H1 (cell line): ENCODE measurements at regions not wholly inside any gene's neighbourhood (a gene's known extent, or its start where the extent isn't known, plus 50 kb on each side); places are given as distances from the start of the nearest gene placed in this dataset.

ENCODE experiments used
- CTCF ChIA-PET: fragments of 300-600 bp; sonication (Branson Sonifier 250); formaldehyde crosslinking; loops from one replicate; lab custom pipeline; 2021; ENCODE audit not compliant: partially characterized antibody; lab: Charles Lee
- POLR2A ChIA-PET: fragments of 300-600 bp; sonication (Branson Sonifier 250); formaldehyde crosslinking; loops from one replicate; lab custom pipeline; 2021; ENCODE audit warnings: inconsistent platforms; ENCODE audit not compliant: partially characterized antibody; lab: Charles Lee
- DNase-seq, 2 experiments: peaks; one replicate each; pipeline versions ENCODE4 v3.0.0 to v3.0.0-alpha.2; 2010 to 2022; ENCODE audit warnings: low spot score in 2 of 2, low read depth in 1 of 2, mixed read lengths in 1 of 2
- FAIRE-seq: peaks from 2 replicates; lab custom pipeline; 2011; peaks lifted over from hg19 to GRCh38; lab: Jason Lieb, UNC
- H2AFZ ChIP-seq: 2 replicates; pipeline ENCODE4 v1.8.1; 2012; ENCODE audit warnings: low read length, inconsistent platforms
- H2AK5ac ChIP-seq: 2 replicates; pipeline ENCODE4 v1.6.1; 2013; ENCODE audit warnings: low read depth, low read length
- H2BK120ac ChIP-seq: replicated peaks from 2 replicates; pipeline ENCODE3; 2013; ENCODE audit warnings: low read depth, low read length, inconsistent platforms
- H2BK12ac ChIP-seq: 2 replicates; pipeline ENCODE4 v1.6.1; 2013; ENCODE audit warnings: low read depth, low read length
- H2BK15ac ChIP-seq: 2 replicates; pipeline ENCODE4 v1.6.1; 2013; ENCODE audit warnings: low read length
- H2BK20ac ChIP-seq: 2 replicates; pipeline ENCODE4 v1.6.1; 2013; ENCODE audit warnings: low read length
- H2BK5ac ChIP-seq: 2 replicates; pipeline ENCODE4 v1.6.1; 2013; ENCODE audit warnings: low read depth, low read length
- H3K14ac ChIP-seq: 2 replicates; pipeline ENCODE4 v1.6.1; 2013; ENCODE audit warnings: inconsistent platforms; ENCODE audit not compliant: insufficient read length
- H3K18ac ChIP-seq: 2 replicates; pipeline ENCODE4 v1.6.1; 2013; ENCODE audit warnings: low read length; ENCODE audit errors: extremely low read depth
- H3K23ac ChIP-seq: 2 replicates; pipeline ENCODE4 v1.6.1; 2013; ENCODE audit warnings: inconsistent platforms; ENCODE audit not compliant: insufficient read length
- H3K23me2 ChIP-seq: 2 replicates; pipeline ENCODE4 v1.6.1; 2013; ENCODE audit warnings: low read depth, low read length
- H3K27ac ChIP-seq: 2 replicates; pipeline ENCODE4 v1.6.1; 2011; ENCODE audit warnings: low read depth, low read length, inconsistent platforms
- H3K27me3 ChIP-seq, 4 experiments: replicated peaks in 1 of 4; 1 replicate in 1 of 4; 2 replicates in 3 of 4; pipeline versions ENCODE4 v1.6.1 to v1.8.1; 2011 to 2013; ENCODE audit warnings: low read length in 3 of 4, mild to moderate bottlenecking in 3 of 4, inconsistent platforms in 2 of 4, mixed read lengths in 2 of 4, moderate library complexity in 1 of 4; ENCODE audit not compliant: control insufficient read depth in 3 of 4, insufficient read depth in 3 of 4; ENCODE audit errors: extremely low read depth in 1 of 4
- H3K36me3 ChIP-seq, 4 experiments: 2 replicates each; pipeline versions ENCODE4 v1.6.1 to v1.8.1; 2011 to 2013; ENCODE audit warnings: mild to moderate bottlenecking in 4 of 4, low read length in 3 of 4, moderate library complexity in 2 of 4, control low read depth in 1 of 4, inconsistent platforms in 1 of 4; ENCODE audit not compliant: insufficient read depth in 4 of 4, control insufficient read depth in 2 of 4
- H3K4ac ChIP-seq: replicated peaks from 2 replicates; pipeline ENCODE3; 2013; ENCODE audit warnings: low read length, low read depth, mixed read lengths, inconsistent platforms; ENCODE audit not compliant: insufficient read length
- H3K4me1 ChIP-seq, 4 experiments: replicated peaks in 1 of 4; 1 replicate in 1 of 4; 2 replicates in 3 of 4; pipeline versions ENCODE4 v1.6.1 to v1.8.1; 2011 to 2013; ENCODE audit warnings: low read length in 3 of 4, inconsistent platforms in 2 of 4, mixed read lengths in 1 of 4; ENCODE audit not compliant: insufficient read depth in 4 of 4, control insufficient read depth in 3 of 4
- H3K4me2 ChIP-seq, 2 experiments: 2 replicates each; pipeline versions ENCODE4 v1.6.1 to v1.8.1; 2011 to 2013; ENCODE audit warnings: low read depth in 2 of 2, low read length in 2 of 2, control low read depth in 1 of 2, inconsistent platforms in 1 of 2, mild to moderate bottlenecking in 1 of 2; ENCODE audit not compliant: insufficient read depth in 1 of 2
- H3K4me3 ChIP-seq, 4 experiments: fragments of 200-600, 300-600 bp in 1 of 4; sonication (generic), shearing (Covaris generic), sonication (Bioruptor Twin) in 1 of 4; 2 replicates each; pipeline versions ENCODE4 v1.5.1 to v1.8.1; 2011 to 2016; ENCODE audit warnings: low read length in 4 of 4, low read depth in 3 of 4, control low read depth in 2 of 4, inconsistent platforms in 2 of 4, mild to moderate bottlenecking in 2 of 4, mixed read lengths in 1 of 4, moderate library complexity in 1 of 4; ENCODE audit not compliant: insufficient read depth in 2 of 4; ENCODE audit errors: extremely low read depth in 1 of 4
- H3K56ac ChIP-seq: replicated peaks from 2 replicates; pipeline ENCODE3; 2013; ENCODE audit warnings: low read depth, mild to moderate bottlenecking, mixed read lengths, low read length, inconsistent platforms; ENCODE audit not compliant: insufficient read length
- H3K79me1 ChIP-seq: 2 replicates; pipeline ENCODE4 v1.6.1; 2013; ENCODE audit warnings: low read depth, low read length, control low read depth
- H3K79me2 ChIP-seq, 2 experiments: 2 replicates each; pipeline versions ENCODE4 v1.6.1 to v1.8.1; 2012 to 2013; ENCODE audit warnings: low read length in 2 of 2, mild to moderate bottlenecking in 2 of 2, inconsistent platforms in 1 of 2; ENCODE audit not compliant: insufficient read depth in 2 of 2, control insufficient read depth in 1 of 2
- H3K9ac ChIP-seq, 4 experiments: replicated peaks in 1 of 4; 1 replicate in 1 of 4; 2 replicates in 3 of 4; pipeline versions ENCODE4 v1.6.1 to v1.8.1; 2011 to 2013; ENCODE audit warnings: low read depth in 3 of 4, low read length in 3 of 4, control low read depth in 2 of 4, mild to moderate bottlenecking in 2 of 4, moderate library complexity in 2 of 4, inconsistent platforms in 1 of 4; ENCODE audit errors: extremely low read depth in 1 of 4
- H3K9me3 ChIP-seq, 2 experiments: 2 replicates each; pipeline versions ENCODE4 v1.6.1 to v1.8.1; 2012 to 2013; ENCODE audit warnings: mild to moderate bottlenecking in 2 of 2, moderate library complexity in 2 of 2, control low read depth in 1 of 2, inconsistent platforms in 1 of 2, low read depth in 1 of 2, low read length in 1 of 2, mixed read lengths in 1 of 2; ENCODE audit not compliant: insufficient read depth in 2 of 2
- H4K20me1 ChIP-seq, 2 experiments: replicated peaks in 1 of 2; 2 replicates each; pipeline versions ENCODE3 to v1.8.1; 2011 to 2013; ENCODE audit warnings: inconsistent platforms in 2 of 2, low read length in 2 of 2, mild to moderate bottlenecking in 1 of 2; ENCODE audit not compliant: insufficient read depth in 2 of 2, control insufficient read depth in 1 of 2
- H4K5ac ChIP-seq: 2 replicates; pipeline ENCODE4 v1.6.1; 2013; ENCODE audit warnings: low read length, low read depth, mixed read lengths, inconsistent platforms; ENCODE audit not compliant: insufficient read length
- H4K8ac ChIP-seq: 2 replicates; pipeline ENCODE4 v1.8.0; 2013; ENCODE audit warnings: mild to moderate bottlenecking, moderate library complexity, low read length, inconsistent platforms; ENCODE audit not compliant: insufficient read depth; ENCODE audit errors: extremely low read depth
- H4K91ac ChIP-seq: replicated peaks from 2 replicates; pipeline ENCODE3; 2013; ENCODE audit warnings: low read length, mixed read lengths, inconsistent platforms; ENCODE audit not compliant: insufficient read length
- ATF3 ChIP-seq: IDR thresholded peaks from 2 replicates; pipeline ENCODE4 v1.6.1; 2011; ENCODE audit warnings: low read depth, mild to moderate bottlenecking, low read length; ENCODE audit not compliant: insufficient read depth
- GABPA ChIP-seq: IDR thresholded peaks from 2 replicates; pipeline ENCODE4 v1.6.1; 2011; ENCODE audit warnings: mild to moderate bottlenecking, low read length, moderate library complexity, borderline replicate concordance; ENCODE audit not compliant: insufficient read depth
- POU5F1 ChIP-seq: IDR thresholded peaks from 2 replicates; pipeline ENCODE4 v1.6.1; 2011; ENCODE audit warnings: low read depth, mild to moderate bottlenecking, low read length, moderate library complexity
- RNF2 ChIP-seq: fragments of 200-900, 300-1000 bp; sonication (generic); IDR thresholded peaks from 2 replicates; pipeline ENCODE4 v1.7.1; 2016; ENCODE audit warnings: borderline replicate concordance, low read depth, mild to moderate bottlenecking, antibody characterized with exemption, low read length; ENCODE audit not compliant: poor library complexity, severe bottlenecking; ENCODE audit errors: missing control alignments
- SIN3A ChIP-seq, 2 experiments: IDR thresholded peaks in 1 of 2; conservative IDR thresholded peaks in 1 of 2; 2 replicates each; pipeline ENCODE4 v1.6.1; 2011 to 2012; ENCODE audit warnings: low read length in 2 of 2, improper control_type of control experiment in 1 of 2, low read depth in 1 of 2, mild to moderate bottlenecking in 1 of 2
- SP2 ChIP-seq: IDR thresholded peaks from 2 replicates; pipeline ENCODE4 v1.6.1; 2012; ENCODE audit warnings: mild to moderate bottlenecking, low read length, inconsistent platforms
- SP4 ChIP-seq: IDR thresholded peaks from 2 replicates; pipeline ENCODE4 v1.6.1; 2012; ENCODE audit warnings: low read length, inconsistent platforms
- WGBS, 2 experiments: shearing (Covaris generic) in 1 of 2; methylation state at CpG; one replicate each; pipeline versions ENCODE4 v1.1.6 to v1.1.7; 2013 to 2015; ENCODE audit warnings: low lambda C conversion rate in 2 of 2, mixed read lengths in 2 of 2, inconsistent platforms in 1 of 2, low coverage in 1 of 2, missing lambda C conversion rate in 1 of 2; ENCODE audit not compliant: insufficient replicate concordance in 2 of 2, insufficient coverage in 1 of 2, insufficient read length in 1 of 2; ENCODE audit errors: extremely low coverage in 1 of 2, missing lambda C conversion rate in 1 of 2; 5-methylcytosine and 5-hydroxymethylcytosine counted together

DNA sequence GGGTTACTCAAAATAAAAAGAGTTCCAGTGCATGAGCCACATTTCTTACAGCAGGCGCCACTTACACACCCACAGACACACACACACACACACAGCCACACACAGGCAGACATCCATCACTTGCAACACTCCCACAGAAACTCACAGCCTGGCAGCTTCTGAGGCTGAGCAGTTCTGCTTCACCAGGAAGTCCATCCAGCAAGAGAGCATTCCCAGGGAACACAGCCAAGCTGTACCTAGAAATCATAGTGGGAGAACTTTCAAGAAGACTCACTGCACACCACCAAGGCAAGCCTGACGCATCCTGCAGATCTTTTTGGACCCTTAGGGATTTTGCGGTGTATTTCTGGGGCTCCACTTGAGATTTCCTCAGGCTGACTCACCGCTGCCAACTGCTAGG, 140.9 kb upstream of the WSB1 start:
- Histone ChIP-seq H3K23ac (no peak overlapping the region), H3K9me3 (peaks cover 64 to 72% of the 10 kb centered on the region in 2 experiments), H4K8ac (no peak overlapping the region), H3K23me2 (no peaks in the 10 kb centered on the region), H4K5ac (no peak overlapping the region), H3K18ac (no peak overlapping the region), H4K20me1 (no peaks in the 10 kb centered on the region), H2BK12ac (no peak overlapping the region), H4K91ac (no peak overlapping the region), H2AFZ (no peak overlapping the region), H3K4me2 (no peak overlapping the region), H3K4me3 (no peak overlapping the region), H3K79me1 (no peaks in the 10 kb centered on the region), H3K14ac (no peak overlapping the region), H3K36me3 (no peaks in the 10 kb centered on the region), H2BK120ac (no peak overlapping the region), H2AK5ac (no peak overlapping the region), H3K27me3 (no peaks in the 10 kb centered on the region; a peak in 1 of 7 replicates), H2BK5ac (no peak overlapping the region), H3K9ac (no peak overlapping the region), H3K4me1 (no peaks in the 10 kb centered on the region), H2BK20ac (no peak overlapping the region), H3K27ac (no peak overlapping the region), H3K79me2 (no peaks in the 10 kb centered on the region), H3K4ac (no peak overlapping the region), H2BK15ac (no peak overlapping the region), H3K56ac (no peak overlapping the region)
- ChIA-PET POLR2A (no interaction called here), CTCF (no interaction called here)
- TF ChIP-seq SP4: no peak
- no peak for TF ChIP-seq SP2
- no peak for TF ChIP-seq SIN3A (conservative IDR thresholded peaks at IDR 0.05 in 1 of 2, IDR thresholded peaks at IDR 0.05 in 1 of 2; ENCODE audit: low read depth in 1 of 2, low read length in 2 of 2)
- no peak for TF ChIP-seq POU5F1
- TF ChIP-seq GABPA: no peak
- no peak for TF ChIP-seq ATF3
- no peak for TF ChIP-seq RNF2
- DNase-seq (no peak), FAIRE-seq (no peak)
- WGBS, 2 experiments: 73% methylated on average over 4 of the region's 4 CpGs; no CpG with 5 or more reads in 1 of the 2 experiments
